Gastrocnemius medialis (tissue), 4 donors: ENCODE measurements at regions not wholly inside any gene's neighbourhood (a gene's known extent, or its start where the extent isn't known, plus 50 kb on each side); places are given as distances from the start of the nearest gene placed in this dataset.

ENCODE experiments used
- ATAC-seq, 2 donors: fragments of 150-250 bp; one replicate each; pipeline ENCODE4 v1.9.1; 2016
- DNase-seq, 2 donors: peaks; one replicate each; pipeline ENCODE4 v3.0.0-alpha.2; 2019
- H3K27ac ChIP-seq, 4 donors: fragments of 200-600 bp; sonication (generic); 1 replicate in 1 of 4; 2 replicates in 3 of 4; pipeline ENCODE4 v1.5.1; 2016 to 2018; ENCODE audit warnings: mild to moderate bottlenecking in 2 of 4, moderate library complexity in 1 of 4
- H3K27me3 ChIP-seq, 3 donors: fragments of 200-600 bp; sonication (generic) in 2 of 3; 1 replicate in 1 of 3; 2 replicates in 2 of 3; pipeline versions ENCODE4 v1.5.1 to v1.6.0; 2016 to 2019; ENCODE audit warnings: mild to moderate bottlenecking in 1 of 3, moderate library complexity in 1 of 3
- H3K36me3 ChIP-seq, 2 donors: fragments of 200-600 bp; sonication (generic) in 1 of 2; one replicate each; pipeline ENCODE4 v1.5.1; 2017 to 2018
- H3K4me1 ChIP-seq, 2 donors: fragments of 200-600 bp; sonication (generic) in 1 of 2; one replicate each; pipeline ENCODE4 v1.5.1; 2016 to 2017; ENCODE audit warnings: mild to moderate bottlenecking in 2 of 2
- H3K4me3 ChIP-seq, 4 donors: fragments of 200-600 bp; sonication (generic) in 3 of 4; 1 replicate in 1 of 4; 2 replicates in 3 of 4; pipeline ENCODE4 v1.5.1; 2016 to 2019; ENCODE audit warnings: mild to moderate bottlenecking in 2 of 4
- H3K9me3 ChIP-seq, 3 donors: fragments of 200-600 bp; sonication (generic) in 2 of 3; 1 replicate in 1 of 3; 2 replicates in 2 of 3; pipeline ENCODE4 v1.5.1; 2016 to 2019
- CTCF ChIP-seq, 5 experiments: fragments of 450-650 bp in 3 of 5; fragments of 200-600 bp in 2 of 5; sonication (generic) in 2 of 5; IDR thresholded peaks in 4 of 5; conservative IDR thresholded peaks in 1 of 5; 1 replicate in 4 of 5; 2 replicates in 1 of 5; pipeline ENCODE4 v1.5.1; 2016 to 2019; ENCODE audit warnings: antibody characterized with exemption in 5 of 5, mild to moderate bottlenecking in 3 of 5, moderate library complexity in 3 of 5
- POLR2A ChIP-seq, 2 donors: fragments of 450-650 bp; IDR thresholded peaks; one replicate each; pipeline ENCODE4 v1.6.1; 2017; ENCODE audit warnings: antibody characterized with exemption in 2 of 2, mild to moderate bottlenecking in 2 of 2, moderate library complexity in 2 of 2
- in situ Hi-C, 4 donors: fragments of 200-750 bp; cut with MboI; loops; one replicate each; pipeline versions ENCODE4 v1.15.0 to v1.8.0; 2017; ENCODE audit warnings: low sequenced_read_pairs in 4 of 4
- intact Hi-C: fragments of 100-400 bp; cut with DNase I; formaldehyde crosslinking; loops from one replicate; pipeline ENCODE4 v1.15.1; 2023; ENCODE audit warnings: low total_unique reads

DNA sequence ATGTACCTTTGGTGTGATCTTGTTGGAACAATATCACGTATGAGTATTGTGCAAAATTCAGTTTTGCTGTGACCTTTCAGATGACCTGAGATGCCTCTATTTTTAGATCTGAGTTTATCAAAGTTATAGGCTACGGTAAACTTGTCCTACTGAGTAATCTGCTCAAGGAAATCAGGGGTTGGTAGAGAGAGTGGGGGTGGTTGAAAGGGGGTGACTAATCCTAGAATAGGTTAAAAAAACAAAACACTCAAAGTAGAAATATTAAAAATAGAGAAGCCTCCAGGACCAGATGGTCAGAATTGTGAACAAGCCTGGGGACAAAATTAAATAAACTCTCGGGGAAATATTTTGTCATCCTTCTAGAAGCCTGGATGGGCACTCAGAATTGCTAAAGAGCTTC lies 59.9 kb upstream of the C11orf87 start:
- in situ Hi-C loops: no loop called here
- no peaks in the 10 kb centered on the region for H3K27me3 ChIP-seq
- H3K36me3 ChIP-seq: no peaks in the 10 kb centered on the region
- intact Hi-C loops: no loop called here
- H3K4me1 ChIP-seq: no peaks in the 10 kb centered on the region
- H3K27ac ChIP-seq: no peak overlapping the region
- ATAC-seq (no peak), DNase-seq (no peak)
- no peak for TF ChIP-seq POLR2A (IDR thresholded peaks at IDR 0.05)
- TF ChIP-seq CTCF (IDR thresholded peaks at IDR 0.05 in 4 of 5, conservative IDR thresholded peaks at IDR 0.05 in 1 of 5): no peak
- no peak overlapping the region for H3K4me3 ChIP-seq
- no peaks in the 10 kb centered on the region for H3K9me3 ChIP-seq

- TF ChIP-seq CTCF (IDR thresholded peaks at IDR 0.05 in 4 of 5, conservative IDR thresholded peaks at IDR 0.05 in 1 of 5) (no peak), POLR2A (IDR thresholded peaks at IDR 0.05) (no peak)
- ATAC-seq (no peak), DNase-seq (no peak)
- in situ Hi-C loops: no loop called here
- no peaks in the 10 kb centered on the region for H3K36me3 ChIP-seq
- no peak overlapping the region for H3K27ac ChIP-seq
- intact Hi-C loops: no loop called here
- H3K9me3 ChIP-seq: no peaks in the 10 kb centered on the region
- H3K4me3 ChIP-seq: no peak overlapping the region
- no peaks in the 10 kb centered on the region for H3K27me3 ChIP-seq
- no peaks in the 10 kb centered on the region for H3K4me1 ChIP-seq
Measured at GRCh38 chr11:109363682-109364081, 58.3 kb upstream of the C11orf87 start.

DNA sequence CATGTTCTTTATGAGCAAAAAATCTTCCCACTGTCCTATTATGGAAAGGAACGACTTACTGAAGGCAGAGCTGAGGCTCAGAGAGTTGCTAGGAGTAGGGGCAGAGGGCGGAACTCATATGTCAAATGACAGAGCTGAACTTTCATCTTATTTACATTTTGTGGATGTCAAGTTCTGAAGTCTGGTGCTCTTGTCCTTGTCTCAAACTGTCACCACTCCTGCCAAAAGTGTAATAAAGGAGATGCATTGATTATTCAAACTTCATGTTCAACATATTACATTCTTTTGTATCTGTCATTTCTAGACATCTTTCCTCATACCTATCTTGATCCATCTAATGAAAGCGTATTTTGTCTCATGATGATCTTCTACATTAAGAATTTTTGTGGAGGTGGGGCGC lies 57.1 kb upstream of the C11orf87 start:
- Histone ChIP-seq H3K36me3 (no peaks in the 10 kb centered on the region), H3K9me3 (no peaks in the 10 kb centered on the region), H3K4me1 (no peaks in the 10 kb centered on the region), H3K27me3 (no peaks in the 10 kb centered on the region), H3K27ac (no peak overlapping the region), H3K4me3 (no peak overlapping the region)
- in situ Hi-C loops (no loop called here), intact Hi-C loops (no loop called here)
- ATAC-seq: no peak
- TF ChIP-seq POLR2A (IDR thresholded peaks at IDR 0.05): no peak
- no peak for DNase-seq

DNA sequence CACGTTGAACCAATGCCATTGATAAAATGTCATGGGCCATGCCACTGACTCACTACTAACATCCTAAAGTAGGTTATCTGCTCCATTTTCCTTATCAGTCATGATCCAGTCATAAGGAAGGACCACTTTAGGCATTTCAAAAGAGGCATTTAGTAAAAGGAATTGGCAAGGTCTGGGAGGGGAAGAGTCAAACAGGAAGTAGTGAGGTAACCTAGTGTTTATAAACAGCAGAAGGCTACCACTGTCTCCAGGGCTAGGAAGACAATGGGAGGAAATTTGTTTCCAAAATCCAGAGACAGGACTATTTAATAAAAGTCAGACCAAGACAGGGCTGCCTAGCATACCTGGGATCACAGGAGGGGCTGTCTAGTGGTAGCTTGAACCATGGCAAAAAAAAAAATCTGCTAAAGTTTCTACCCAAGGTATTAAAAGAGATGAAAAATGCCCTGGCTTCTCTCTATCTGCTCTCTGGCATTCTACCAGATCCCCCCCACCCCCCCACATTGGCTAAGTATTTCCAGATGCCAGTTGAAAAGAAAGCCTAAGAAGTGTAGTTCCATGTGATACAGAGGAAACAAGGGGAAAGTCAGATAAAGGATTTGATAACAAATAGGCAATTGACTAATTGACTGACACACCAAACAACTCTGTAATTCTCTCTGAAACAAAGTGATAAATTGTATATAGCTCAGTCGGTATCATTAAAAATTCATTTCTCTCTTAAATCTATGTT lies 50.4 kb upstream of the C11orf87 start:
- ATAC-seq (no peak), DNase-seq (no peak)
- Histone ChIP-seq H3K27ac (no peak overlapping the region), H3K9me3 (no peaks in the 10 kb centered on the region), H3K36me3 (no peaks in the 10 kb centered on the region), H3K27me3 (no peaks in the 10 kb centered on the region), H3K4me1 (no peaks in the 10 kb centered on the region), H3K4me3 (no peak overlapping the region)
- intact Hi-C loops (no loop called here), in situ Hi-C loops (no loop called here)
- no peak for TF ChIP-seq CTCF (IDR thresholded peaks at IDR 0.05 in 4 of 5, conservative IDR thresholded peaks at IDR 0.05 in 1 of 5)
- no peak for TF ChIP-seq POLR2A (IDR thresholded peaks at IDR 0.05)
